Activated CD4-positive, alpha-beta T cell treated with anti-CD3 and anti-CD28 coated beads, Interleukin-10, Interleukin-2, amounts not matched to agents 100 ng/mL and 50 ng/mL, durations not matched to agents 16 hours and 8 hours (primary cell): ENCODE measurements at regions not wholly inside any gene's neighbourhood (a gene's known extent, or its start where the extent isn't known, plus 50 kb on each side); places are given as distances from the start of the nearest gene placed in this dataset.

ENCODE experiments used
- DNase-seq: peaks from one replicate; pipeline ENCODE4 v3.0.0-alpha.2; 2020

DNA sequence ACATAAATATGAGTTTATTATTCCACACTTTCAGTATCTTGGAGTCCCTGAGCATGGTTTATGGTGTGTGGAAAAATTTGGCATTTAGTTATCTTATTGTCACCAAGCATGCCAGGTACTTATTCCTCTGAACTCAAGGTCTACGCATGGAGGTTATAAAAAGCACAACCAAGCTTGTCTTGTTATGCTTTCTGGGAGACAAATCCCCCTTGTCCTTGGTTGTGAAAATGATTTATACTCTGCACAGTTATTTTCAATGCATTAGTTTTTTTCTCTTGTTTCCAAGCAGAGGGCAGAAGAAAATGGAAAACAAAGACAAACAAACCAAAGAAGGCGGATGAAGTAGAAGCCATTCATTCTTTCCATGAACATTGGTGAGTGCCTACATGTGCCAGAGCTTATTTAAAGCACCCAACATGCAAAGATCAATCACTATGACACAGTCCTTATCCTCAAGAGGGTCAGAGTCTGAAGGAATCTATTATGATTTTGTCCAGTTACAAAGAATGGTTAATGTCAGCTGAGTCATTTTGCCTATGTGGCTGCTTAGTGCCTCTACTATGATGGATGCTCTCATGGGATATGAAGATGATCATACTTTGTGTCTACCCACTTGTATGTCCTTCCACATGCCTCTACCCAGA lies 323.1 kb downstream of the TENT4A start:
- DNase-seq: no peak

- DNase-seq: no peak
Measured at GRCh38 chr5:7039074-7039473, 325.8 kb downstream of the TENT4A start.

GRCh38 chr5:7040111-7040510 lies 326.9 kb downstream of the TENT4A start:
- no peak for DNase-seq

GRCh38 chr5:7043797-7044196 lies 330.6 kb downstream of the TENT4A start:
- DNase-seq: no peak

DNA sequence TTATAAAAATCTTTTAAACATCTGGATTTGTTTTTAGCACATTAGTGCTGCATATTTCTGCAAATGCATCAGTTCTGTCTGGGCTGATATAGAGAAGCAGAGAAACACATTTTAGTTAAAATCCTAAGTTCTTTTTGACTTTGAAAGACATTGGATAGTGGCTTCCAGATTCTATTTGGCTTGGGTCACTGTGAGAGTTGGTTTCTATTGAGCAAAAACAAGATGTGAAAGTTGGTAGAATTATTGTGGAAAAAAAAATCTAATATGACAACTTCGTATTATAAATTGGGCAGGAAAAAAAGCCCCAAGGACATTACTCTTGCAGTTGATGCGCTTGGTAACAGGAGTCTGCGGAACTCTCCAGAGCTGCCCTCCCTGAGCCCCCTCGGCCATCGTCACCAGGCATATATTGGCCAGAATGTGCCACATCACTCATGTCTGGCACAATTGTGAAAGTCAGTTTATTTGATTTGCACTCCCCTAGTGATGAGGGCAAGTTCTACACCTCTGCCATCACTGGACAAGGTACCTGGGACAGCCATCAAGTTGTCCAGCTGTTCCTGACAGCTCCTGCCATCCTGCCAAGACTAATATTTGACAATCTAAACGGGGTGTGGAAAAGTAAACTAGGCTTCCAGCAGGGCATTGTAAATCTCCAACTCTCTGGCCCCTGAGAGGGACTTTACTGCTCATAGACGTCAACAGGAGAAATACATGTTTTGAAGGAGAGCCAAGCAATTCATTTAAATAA lies 334.5 kb downstream of the TENT4A start:
- no peak for DNase-seq

DNA sequence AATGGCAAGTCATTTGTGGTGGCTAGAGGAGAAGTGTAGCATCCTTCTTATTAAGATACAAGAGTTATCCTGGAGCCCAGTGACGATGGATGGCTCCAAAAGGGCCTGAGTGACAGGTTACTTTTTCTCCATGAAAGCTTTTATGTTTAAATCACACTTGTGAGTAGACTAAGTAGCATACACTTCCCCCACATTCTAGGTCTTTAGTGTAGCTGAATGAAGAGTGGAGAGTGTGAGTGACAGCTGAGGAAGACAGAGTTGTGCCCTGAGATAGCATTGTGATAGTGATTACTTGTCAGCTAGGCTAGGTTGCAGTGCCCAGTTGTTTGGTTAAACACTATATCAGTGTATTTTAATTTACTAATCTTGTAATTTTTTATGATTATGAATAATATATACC lies 337.8 kb downstream of the TENT4A start:
- DNase-seq: no peak

DNA sequence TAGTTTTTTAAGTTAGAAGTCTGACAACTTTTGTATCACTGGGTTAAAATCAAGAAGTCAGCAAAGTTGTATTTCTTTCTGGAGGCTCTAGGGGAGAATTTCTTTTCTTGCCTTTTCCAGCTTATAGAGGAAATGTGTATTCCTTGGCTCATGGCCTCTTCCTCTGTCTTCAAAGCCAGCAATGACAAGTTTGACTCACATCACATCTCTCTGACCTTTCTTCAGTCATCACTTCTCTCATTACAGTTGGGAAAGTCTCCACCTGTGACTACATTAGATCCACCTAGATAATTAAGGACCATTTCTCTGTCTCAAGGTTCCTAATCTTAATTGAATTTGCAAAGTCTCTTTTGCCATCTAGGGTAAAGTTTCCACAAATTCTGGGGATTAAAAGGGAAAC lies 339.9 kb downstream of the TENT4A start:
- DNase-seq: no peak

DNA sequence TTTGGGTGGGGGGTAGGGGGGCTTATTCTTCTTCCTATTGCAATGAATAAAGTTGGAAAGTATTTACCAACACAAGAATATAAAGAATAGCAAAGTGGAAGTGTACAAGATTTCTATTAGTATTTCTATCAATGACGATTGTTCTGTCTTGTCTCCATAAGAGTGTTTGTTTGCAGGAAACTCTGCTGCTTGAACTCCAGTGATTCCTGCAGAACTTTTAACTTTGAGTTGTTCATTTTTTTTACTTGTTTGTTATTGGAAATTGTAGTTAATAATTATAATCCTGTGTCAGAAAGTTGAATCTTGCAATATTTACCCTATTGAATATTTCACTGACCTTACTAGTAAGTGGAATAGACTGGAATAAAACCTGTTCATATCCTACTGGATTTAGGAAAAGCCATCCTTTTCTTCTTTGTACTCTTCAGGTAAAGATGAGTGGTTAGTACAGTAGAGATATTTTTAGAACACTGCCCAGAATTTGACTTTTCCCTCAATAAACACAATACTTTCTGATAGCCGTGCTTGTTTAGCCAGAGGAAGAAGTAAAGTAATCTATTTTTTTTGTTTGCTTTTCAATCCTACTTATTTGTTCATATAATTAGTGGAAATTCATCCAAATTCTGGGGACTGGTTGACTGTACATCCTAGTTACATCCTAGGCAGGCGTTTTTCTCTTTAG lies 340.4 kb downstream of the TENT4A start:
- no peak for DNase-seq

DNA sequence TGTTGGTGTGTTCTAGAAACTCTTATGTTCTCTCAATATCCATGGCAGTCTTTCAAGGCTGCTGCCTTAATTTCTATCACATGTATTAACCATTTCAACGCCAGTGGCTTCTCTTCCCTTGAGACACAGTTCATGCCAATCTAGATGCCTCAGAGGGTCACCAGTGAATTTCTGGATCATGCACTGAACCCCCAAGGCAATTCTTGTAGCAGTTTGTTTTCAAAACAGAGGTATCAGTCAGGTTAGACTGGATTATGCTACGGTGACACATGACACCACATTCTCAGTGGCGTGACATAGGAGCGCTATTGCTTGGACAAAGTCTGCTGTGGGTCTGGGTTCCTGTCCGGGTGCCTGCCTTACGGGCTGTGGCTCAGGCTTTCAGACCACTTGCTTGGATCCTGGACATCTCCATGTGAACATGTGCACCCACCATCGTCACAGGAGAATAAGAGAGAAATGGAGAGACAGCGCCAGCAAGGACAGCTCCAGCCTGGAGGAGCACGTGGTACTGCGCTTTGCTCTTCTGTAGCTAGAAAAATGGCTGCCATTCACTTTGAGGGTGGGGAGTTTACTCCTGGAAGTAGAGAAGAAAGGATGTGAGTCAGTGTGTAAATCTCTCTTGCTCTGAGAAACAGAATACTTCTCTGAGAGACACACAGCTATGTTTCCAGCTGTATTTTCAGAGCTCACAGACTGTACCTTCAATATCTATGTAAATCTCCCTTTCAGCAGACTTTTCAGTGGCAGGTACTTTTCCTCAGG lies 329.3 kb upstream of the ADCY2 start:
- no peak for DNase-seq

DNA sequence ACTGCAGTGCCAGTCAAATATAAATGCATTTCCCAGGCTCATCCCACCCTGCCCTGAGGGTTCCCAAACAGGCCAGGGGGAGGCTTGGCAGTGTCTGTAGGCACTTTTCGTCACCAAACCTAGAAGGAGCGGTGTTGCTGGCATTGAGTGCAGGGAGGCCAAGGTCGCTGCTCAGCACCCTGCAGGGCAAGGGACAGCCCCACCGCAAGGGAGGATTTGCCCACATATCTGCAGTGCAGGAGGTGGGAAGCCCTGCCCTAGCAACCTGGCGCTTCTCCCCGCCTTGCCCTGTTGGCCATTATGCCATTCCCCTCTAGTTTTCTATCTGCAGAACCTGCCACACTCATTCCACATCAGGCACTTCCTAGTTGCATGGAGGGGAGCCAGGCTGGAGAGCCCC lies 327.8 kb upstream of the ADCY2 start:
- DNase-seq: no peak

GRCh38 chr5:7068899-7069298 lies 327.0 kb upstream of the ADCY2 start:
- DNase-seq: no peak

GRCh38 chr5:7072188-7072587 lies 323.8 kb upstream of the ADCY2 start:
- DNase-seq: no peak

DNA sequence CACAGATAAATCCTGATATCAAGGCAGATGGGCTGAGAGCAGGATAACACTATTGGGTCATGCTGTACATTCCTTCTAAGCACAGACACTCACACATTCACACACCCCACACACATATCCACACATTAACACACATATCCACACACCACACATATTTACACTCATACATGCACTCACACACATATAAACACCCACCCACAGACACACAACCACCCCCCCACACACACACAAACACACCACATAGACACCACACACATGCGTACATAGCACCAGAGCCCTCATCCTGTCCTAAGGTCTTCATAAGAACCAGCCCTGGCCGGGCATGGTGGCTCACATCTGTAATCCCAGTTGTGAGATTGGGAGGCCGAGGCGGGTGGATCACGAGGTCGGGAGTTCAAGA lies 322.3 kb upstream of the ADCY2 start:
- no peak for DNase-seq

GRCh38 chr5:7074176-7074575 lies 321.8 kb upstream of the ADCY2 start:
- no peak for DNase-seq

GRCh38 chr5:7075470-7075869 lies 320.5 kb upstream of the ADCY2 start:
- no peak for DNase-seq

DNA sequence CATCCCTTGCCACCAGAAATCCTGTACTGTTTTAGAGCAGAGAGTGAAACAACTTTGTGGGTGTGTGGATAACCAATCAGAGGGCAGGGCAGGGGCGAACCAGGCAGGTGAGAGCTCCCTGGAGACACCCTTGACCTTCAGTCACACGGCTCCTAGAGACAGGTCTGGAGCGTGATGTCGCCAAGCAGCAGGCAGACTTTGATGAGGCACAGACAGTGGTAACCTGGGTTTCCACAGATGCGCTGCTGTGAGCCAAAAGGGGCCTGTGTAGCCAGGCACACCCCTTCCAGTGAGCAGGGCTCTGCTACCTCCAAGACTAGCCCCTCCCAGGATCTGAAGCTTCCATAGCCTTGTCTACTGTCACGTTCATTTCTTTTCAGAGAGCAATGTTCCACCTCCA lies 317.8 kb upstream of the ADCY2 start:
- no peak for DNase-seq

GRCh38 chr5:7078901-7079300 lies 317.0 kb upstream of the ADCY2 start:
- peak; percentile 1 for DNase-seq

GRCh38 chr5:7080501-7080900 lies 315.4 kb upstream of the ADCY2 start:
- no peak for DNase-seq

DNA sequence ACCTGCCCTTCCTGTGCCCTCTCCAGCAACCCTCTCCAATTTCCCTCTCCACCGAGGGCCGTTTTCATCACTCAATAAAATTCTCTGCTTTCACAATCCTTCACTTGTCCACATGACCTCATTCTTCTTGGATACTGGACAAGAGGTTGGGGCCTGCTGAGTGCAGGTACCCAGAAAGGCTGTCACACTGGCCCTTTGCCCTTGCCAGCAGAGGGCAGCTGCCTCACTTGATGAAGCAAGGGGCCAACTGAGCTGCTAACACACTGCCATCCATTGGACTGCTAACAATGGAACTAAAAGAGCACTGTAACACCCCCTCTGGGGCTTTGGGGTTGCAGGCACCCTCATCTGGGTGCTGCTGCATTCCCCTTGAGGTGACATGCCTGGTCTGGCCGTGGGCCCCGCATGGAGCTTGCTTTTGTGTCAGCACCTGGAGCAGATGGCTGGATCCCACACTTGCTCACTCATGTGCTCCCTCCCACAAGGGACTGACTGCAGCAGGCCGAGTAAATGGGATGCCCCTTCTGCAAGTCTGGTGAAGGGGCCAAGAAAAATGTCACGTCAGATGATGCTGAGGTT lies 308.1 kb upstream of the ADCY2 start:
- DNase-seq: no peak

DNA sequence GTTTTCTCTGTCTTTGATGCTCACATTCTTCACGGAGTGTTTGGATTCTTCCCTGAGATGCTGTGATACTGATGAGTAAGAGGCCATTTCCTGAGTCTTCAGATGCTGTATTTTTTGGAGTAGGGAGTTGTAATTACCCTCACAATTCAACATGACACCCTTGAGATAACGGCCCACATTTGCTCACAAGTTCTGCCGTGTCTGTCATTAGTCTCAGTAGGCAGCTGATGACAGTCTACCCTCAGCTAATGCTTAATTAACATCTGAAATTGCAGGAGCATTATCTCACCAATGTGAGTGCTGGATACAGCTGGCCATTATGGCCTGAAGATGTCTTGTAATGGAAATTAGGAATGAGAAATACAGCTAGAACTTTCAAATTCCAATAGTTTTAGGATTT lies 307.1 kb upstream of the ADCY2 start:
- DNase-seq: no peak

DNA sequence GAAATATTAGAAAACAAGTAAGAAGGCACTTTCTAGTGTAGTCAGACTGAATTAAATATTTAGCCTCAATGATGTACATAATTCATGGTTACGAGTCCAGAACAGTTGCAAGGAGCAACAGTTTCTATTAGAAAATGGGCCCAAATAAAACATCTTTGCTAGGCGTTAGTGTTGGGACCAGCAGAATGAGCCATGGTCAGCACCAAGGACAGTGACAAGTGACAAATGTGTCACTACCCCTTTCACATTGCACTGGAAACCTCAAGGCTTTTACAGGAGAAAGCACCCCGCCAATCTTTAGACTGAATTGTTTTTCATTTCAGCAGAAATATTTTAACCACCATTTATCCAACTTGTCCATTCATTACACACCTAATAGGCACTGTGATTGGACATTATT lies 301.3 kb upstream of the ADCY2 start:
- peak; percentile 6 for DNase-seq

DNA sequence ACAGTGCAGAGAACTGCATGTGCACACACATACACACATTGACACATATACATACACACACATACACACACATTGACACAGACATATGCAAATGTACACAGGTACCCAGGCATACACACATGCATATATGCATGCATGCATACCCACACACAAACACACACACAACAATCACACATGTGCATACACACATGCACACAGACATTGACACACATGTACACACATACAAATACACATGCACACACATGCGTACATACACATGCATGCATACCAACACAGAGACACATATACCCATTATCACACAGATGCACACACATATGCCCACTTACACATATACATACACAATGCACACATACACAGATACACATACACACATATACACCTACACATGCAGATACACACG lies 299.6 kb upstream of the ADCY2 start:
- no peak for DNase-seq

DNA sequence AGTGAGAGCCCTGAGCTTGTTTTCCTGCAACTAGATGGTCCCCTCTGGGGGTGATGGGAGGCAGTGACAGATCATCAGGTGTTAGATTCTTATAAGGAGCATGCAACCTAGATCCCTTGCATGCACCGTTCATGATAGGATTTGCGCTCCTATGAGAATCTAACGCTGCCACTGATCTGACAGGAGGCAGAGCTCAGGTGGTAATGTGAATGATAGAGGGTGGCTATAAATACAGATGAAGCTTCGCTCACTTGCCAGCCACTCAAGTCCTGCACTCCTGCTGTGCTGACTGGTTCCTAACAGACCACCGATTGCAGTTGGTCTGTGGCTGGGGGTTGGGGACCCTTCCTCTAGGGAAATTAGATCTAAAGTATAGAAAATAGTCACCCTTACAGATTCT lies 290.6 kb upstream of the ADCY2 start:
- DNase-seq: no peak
